ENCODE measurements at regions not wholly inside any gene's neighbourhood (a gene's known extent, or its start where the extent isn't known, plus 50 kb on each side); places are given as distances from the start of the nearest gene placed in this dataset.

GRCh38 chr10:84076540-84077195, 62.6 kb upstream of the GHITM start:
- DNase-seq = peak; percentile 55

DNA sequence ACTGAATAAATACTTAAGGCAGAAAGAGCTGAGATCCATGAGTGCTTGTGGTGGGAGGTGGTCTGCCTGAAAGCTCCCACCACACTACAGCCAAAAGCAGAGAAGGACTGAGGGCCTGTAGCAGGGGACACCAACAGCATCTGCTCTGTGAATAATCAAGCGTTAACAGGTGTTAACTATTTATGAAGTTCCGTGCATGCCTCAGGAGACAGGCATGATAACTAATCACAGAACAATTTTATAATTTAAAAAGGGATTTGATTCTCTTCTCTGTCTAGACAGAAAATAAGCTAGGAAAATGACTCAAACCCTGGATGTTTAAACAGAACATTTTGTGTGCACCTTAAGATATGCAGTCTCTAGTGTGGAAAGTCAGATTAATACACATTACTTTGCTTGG, 61.5 kb upstream of the GHITM start:
- no peak for DNase-seq

GRCh38 chr10:84078771-84079170, 60.5 kb upstream of the GHITM start:
- DNase-seq = no peak

GRCh38 chr10:84084342-84084741, 55.0 kb upstream of the GHITM start:
- DNase-seq = no peak

DNA sequence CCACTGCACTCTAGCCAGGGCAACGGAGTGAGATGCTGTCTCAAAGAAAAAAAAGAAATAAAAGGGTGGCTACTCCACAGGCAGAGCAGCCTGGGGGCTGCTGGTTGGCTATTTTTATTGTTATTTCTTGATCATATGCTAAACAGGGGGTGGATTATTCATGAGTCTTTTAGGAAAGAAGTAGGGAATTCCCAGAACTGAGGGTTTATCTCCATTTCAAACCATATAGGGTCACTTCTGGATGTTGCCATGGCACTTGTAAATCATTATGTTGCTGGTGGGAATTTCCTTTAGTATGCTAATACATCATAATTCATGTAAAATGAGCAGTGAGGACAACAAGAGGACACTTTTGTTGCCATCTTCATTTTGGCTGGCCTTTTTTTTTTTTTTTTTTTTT, 52.1 kb upstream of the GHITM start:
- DNase-seq = no peak

DNA sequence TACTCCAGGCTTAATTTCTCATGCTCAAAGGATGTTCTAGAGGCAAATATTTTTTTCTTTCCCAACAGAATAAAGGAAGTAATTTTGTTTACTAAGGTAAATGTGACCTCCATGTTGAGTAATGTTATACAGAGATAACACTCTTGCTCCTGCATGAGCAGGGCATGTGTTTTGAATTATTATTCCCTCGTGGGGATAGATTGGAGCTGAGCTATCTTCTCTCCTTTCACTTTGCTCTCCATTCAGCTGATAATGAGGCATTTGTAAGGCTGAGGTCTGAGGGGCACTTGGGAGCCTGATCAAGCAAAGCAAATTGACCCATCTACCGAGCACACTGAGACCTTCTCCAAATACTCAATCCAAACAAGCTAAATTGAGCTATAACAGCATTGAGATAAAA, 50.7 kb upstream of the GHITM start:
- no peak for DNase-seq

- no peak for DNase-seq
These were observed 50.1 kb upstream of the GHITM start for GRCh38 chr10:84089162-84089561.

Measured in hematopoietic multipotent progenitor cell treated with erythropoietin and hydrocortisone succinate and interleukin-3 and kit ligand, for 4 days (in vitro differentiated cells).